Loucy (cell line): ENCODE measurements at regions not wholly inside any gene's neighbourhood (a gene's known extent, or its start where the extent isn't known, plus 50 kb on each side); places are given as distances from the start of the nearest gene placed in this dataset.

Source experiments
- CTCF ChIP-seq: fragments of 200-600 bp; sonication (generic); conservative IDR thresholded peaks from 2 replicates; pipeline ENCODE4 v1.5.1; 2014; ENCODE audit warnings: mild to moderate bottlenecking, antibody characterized with exemption, low read length
- EZH2phosphoT487 ChIP-seq: fragments of 200-600 bp; IDR thresholded peaks from 2 replicates; pipeline ENCODE4 v1.6.1; 2018; ENCODE audit warnings: antibody characterized with exemption, mild to moderate bottlenecking, moderate library complexity, borderline replicate concordance

- TF ChIP-seq CTCF, result no peak
- no peak for TF ChIP-seq EZH2phosphoT487
Observed at GRCh38 chr6:845101-845500, 152.2 kb upstream of the EXOC2 start.
